Stomach (tissue), 8 donors: ENCODE measurements at regions not wholly inside any gene's neighbourhood (a gene's known extent, or its start where the extent isn't known, plus 50 kb on each side); places are given as distances from the start of the nearest gene placed in this dataset.

Source experiments
- DNase-seq, 2 donors: peaks; one replicate each; pipeline versions ENCODE4 v3.0.0 to v3.0.0-alpha.2; 2013 to 2019
- H3K27ac ChIP-seq, 5 donors: fragments of 200-600 bp in 4 of 5; sonication (generic) in 4 of 5; one replicate each; pipeline ENCODE4 v1.5.1; 2013 to 2019; ENCODE audit warnings: mild to moderate bottlenecking in 1 of 5, moderate library complexity in 1 of 5
- H3K27me3 ChIP-seq, 3 donors: fragments of 200-600 bp; sonication (generic); one replicate each; pipeline ENCODE4 v1.5.1; 2017 to 2019; ENCODE audit warnings: mixed run types in 1 of 3
- H3K36me3 ChIP-seq, 4 donors: fragments of 200-600 bp; sonication (generic); 1 replicate in 3 of 4; 2 replicates in 1 of 4; pipeline ENCODE4 v1.5.1; 2016 to 2019
- H3K4me1 ChIP-seq, 4 donors: fragments of 200-600 bp; sonication (generic); one replicate each; pipeline ENCODE4 v1.5.1; 2016 to 2019
- H3K4me3 ChIP-seq, 4 donors: fragments of 200-600 bp; sonication (generic) in 3 of 4; one replicate each; pipeline ENCODE4 v1.5.1; 2016 to 2019; ENCODE audit warnings: mild to moderate bottlenecking in 1 of 4
- H3K9me3 ChIP-seq, 4 donors: fragments of 200-600 bp; sonication (generic); one replicate each; pipeline ENCODE4 v1.5.1; 2016 to 2019
- EP300 ChIP-seq: sonication (generic); formaldehyde crosslinking; IDR thresholded peaks from one replicate; pipeline ENCODE4 v1.6.1; 2017; ENCODE audit warnings: antibody characterized with exemption
- POLR2A ChIP-seq, 4 donors: fragments of 450-650 bp; IDR thresholded peaks; one replicate each; pipeline ENCODE4 v1.6.1; 2016; ENCODE audit warnings: antibody characterized with exemption in 4 of 4, control low read depth in 2 of 4, mild to moderate bottlenecking in 1 of 4, moderate library complexity in 1 of 4
- POLR2AphosphoS5 ChIP-seq, 3 donors: sonication (generic); formaldehyde crosslinking; IDR thresholded peaks; one replicate each; pipeline ENCODE4 v1.6.1; 2016; ENCODE audit warnings: antibody characterized with exemption in 3 of 3
- WGBS, 5 donors: extraction: QIAGEN DNeasy Blood & Tissue Kit in 3 of 5; methylation state at CpG; one replicate each; pipeline versions ENCODE4 v1.1.5 to v1.1.7; 2013 to 2018; 5-methylcytosine and 5-hydroxymethylcytosine counted together
- intact Hi-C: fragments of 100-400 bp; cut with DNase I; formaldehyde crosslinking; loops from one replicate; pipeline ENCODE4 v1.15.1; 2023; ENCODE audit warnings: low total_unique reads
- TF ChIP-seq, protein P1 (sequence below), 7 experiments: fragments of 450-650 bp in 4 of 7; fragments of 200-600 bp in 3 of 7; sonication (generic) in 3 of 7; IDR thresholded peaks; one replicate each; pipeline ENCODE4 v1.5.1; 2016 to 2019; ENCODE audit warnings: antibody characterized with exemption in 7 of 7, control low read depth in 2 of 7, mild to moderate bottlenecking in 1 of 7
- donor health status: healthy with polysubstance abuse.
- donor health status: Bipolar disorder and iron deficiency.
- donor health status: healthy.

DNA sequence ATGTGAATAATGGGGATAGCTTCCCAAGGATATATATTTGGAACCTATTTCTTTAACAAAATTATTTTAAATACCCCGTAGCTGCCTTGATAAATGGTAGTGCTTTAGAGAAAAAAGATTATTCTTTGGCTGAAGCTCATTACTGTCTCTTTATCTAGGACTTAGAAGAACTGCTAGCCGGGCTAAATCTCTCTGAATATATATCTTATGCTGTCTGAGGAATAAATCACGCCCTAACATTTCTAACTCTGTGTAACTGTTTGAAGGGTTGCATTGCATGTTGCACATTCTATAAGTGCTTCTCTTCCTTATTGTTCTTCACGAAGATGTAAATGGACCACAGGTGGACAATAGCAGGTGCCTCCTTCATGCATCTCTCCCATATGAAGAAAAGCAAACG is 585.0 kb upstream of the ZP4 start:
- intact Hi-C loops = no loop called here
- Histone ChIP-seq H3K4me1 (no peaks in the 10 kb centered on the region), H3K27ac (no peak overlapping the region), H3K36me3 (no peaks in the 10 kb centered on the region), H3K9me3 (no peaks in the 10 kb centered on the region), H3K4me3 (no peak overlapping the region), H3K27me3 (no peaks in the 10 kb centered on the region)
- DNase-seq = no peak
- 71 to 81% (median 79%) methylated on average over 5 of the region's 5 CpGs for WGBS, 5 donors
- TF ChIP-seq POLR2A (IDR thresholded peaks at IDR 0.05) (no peak), POLR2AphosphoS5 (IDR thresholded peaks at IDR 0.05) (no peak), EP300 (no peak)
- TF ChIP-seq, protein P1, sequence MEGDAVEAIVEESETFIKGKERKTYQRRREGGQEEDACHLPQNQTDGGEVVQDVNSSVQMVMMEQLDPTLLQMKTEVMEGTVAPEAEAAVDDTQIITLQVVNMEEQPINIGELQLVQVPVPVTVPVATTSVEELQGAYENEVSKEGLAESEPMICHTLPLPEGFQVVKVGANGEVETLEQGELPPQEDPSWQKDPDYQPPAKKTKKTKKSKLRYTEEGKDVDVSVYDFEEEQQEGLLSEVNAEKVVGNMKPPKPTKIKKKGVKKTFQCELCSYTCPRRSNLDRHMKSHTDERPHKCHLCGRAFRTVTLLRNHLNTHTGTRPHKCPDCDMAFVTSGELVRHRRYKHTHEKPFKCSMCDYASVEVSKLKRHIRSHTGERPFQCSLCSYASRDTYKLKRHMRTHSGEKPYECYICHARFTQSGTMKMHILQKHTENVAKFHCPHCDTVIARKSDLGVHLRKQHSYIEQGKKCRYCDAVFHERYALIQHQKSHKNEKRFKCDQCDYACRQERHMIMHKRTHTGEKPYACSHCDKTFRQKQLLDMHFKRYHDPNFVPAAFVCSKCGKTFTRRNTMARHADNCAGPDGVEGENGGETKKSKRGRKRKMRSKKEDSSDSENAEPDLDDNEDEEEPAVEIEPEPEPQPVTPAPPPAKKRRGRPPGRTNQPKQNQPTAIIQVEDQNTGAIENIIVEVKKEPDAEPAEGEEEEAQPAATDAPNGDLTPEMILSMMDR (IDR thresholded peaks at IDR 0.05) = no peak

DNA sequence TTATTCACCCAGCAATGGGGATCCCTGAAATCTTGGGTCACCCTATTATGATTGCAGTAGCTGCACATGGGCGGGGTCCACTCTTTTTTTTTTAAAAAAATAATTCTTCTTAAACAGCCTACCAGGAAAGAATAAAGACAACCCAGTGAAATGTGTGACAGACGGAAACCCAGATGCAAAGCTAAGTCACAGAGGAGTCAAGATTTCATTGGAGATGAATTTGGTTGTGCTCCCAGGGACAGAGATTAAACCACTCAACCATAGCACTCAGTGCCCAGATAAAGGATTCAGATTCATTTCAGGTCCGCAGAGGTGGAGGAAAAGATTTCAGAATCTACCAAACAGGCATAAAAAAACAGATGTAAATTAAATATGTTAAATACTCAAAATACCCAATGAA is 583.5 kb upstream of the ZP4 start:
- WGBS, 5 donors = 22 to 81% (median 24%) methylated on average over 3 of the region's 3 CpGs
- no peak for DNase-seq
- intact Hi-C loops = no loop called here
- Histone ChIP-seq H3K27ac (no peak overlapping the region), H3K27me3 (no peaks in the 10 kb centered on the region), H3K36me3 (no peaks in the 10 kb centered on the region), H3K9me3 (no peaks in the 10 kb centered on the region), H3K4me3 (no peak overlapping the region), H3K4me1 (peaks cover 0 to 3% (median 0%) of the 10 kb centered on the region in 4 donors)
- TF ChIP-seq POLR2AphosphoS5 (IDR thresholded peaks at IDR 0.05) (no peak), POLR2A (IDR thresholded peaks at IDR 0.05) (no peak), EP300 (no peak)
- TF ChIP-seq, protein P1 (IDR thresholded peaks at IDR 0.05) = no peak

GRCh38 chr1:238469146-238469631 is 578.5 kb upstream of the ZP4 start:
- intact Hi-C loops = no loop called here
- peak in 1 of 2 donors; percentile 32 for DNase-seq

GRCh38 chr1:238468068-238468467 is 577.3 kb upstream of the ZP4 start:
- no peak for DNase-seq
- 85 to 91% (median 89%) methylated on average over 6 of the region's 6 CpGs for WGBS, 5 donors
- Histone ChIP-seq H3K4me1 (peaks cover 0 to 7% (median 0%) of the 10 kb centered on the region in 4 donors), H3K27ac (no peak overlapping the region), H3K36me3 (no peaks in the 10 kb centered on the region), H3K27me3 (no peaks in the 10 kb centered on the region), H3K4me3 (no peak overlapping the region), H3K9me3 (no peaks in the 10 kb centered on the region)
- TF ChIP-seq POLR2AphosphoS5 (IDR thresholded peaks at IDR 0.05) = no peak
- no peak for TF ChIP-seq POLR2A (IDR thresholded peaks at IDR 0.05)
- no peak for TF ChIP-seq EP300
- TF ChIP-seq, protein P1 (IDR thresholded peaks at IDR 0.05) = no peak
- intact Hi-C loops = no loop called here

More at GRCh38 chr1:238469146-238469631, 578.5 kb upstream of the ZP4 start:
- Histone ChIP-seq H3K4me3 (no peak overlapping the region), H3K9me3 (no peaks in the 10 kb centered on the region), H3K36me3 (no peaks in the 10 kb centered on the region), H3K4me1 (peaks cover 0 to 7% (median 0%) of the 10 kb centered on the region in 4 donors), H3K27ac (no peak overlapping the region), H3K27me3 (no peaks in the 10 kb centered on the region)
- 63 to 78% (median 70%) methylated on average over 4 of the region's 4 CpGs for WGBS, 5 donors
- TF ChIP-seq POLR2A (IDR thresholded peaks at IDR 0.05) (no peak), POLR2AphosphoS5 (IDR thresholded peaks at IDR 0.05) (no peak), EP300 (no peak)
- TF ChIP-seq, protein P1 (IDR thresholded peaks at IDR 0.05) = no peak
